GM23338 (cell line): ENCODE measurements at regions not wholly inside any gene's neighbourhood (a gene's known extent, or its start where the extent isn't known, plus 50 kb on each side); places are given as distances from the start of the nearest gene placed in this dataset.

Experiments
- EZH2 ChIP-seq: fragments of 200-600 bp; sonication (generic); IDR thresholded peaks from one replicate; pipeline ENCODE4 v1.8.0; 2017; ENCODE audit warnings: antibody characterized with exemption, mild to moderate bottlenecking, low read depth; ENCODE audit not compliant: unreplicated experiment
- EZH2phosphoT487 ChIP-seq: fragments of 200-600 bp; sonication (generic); IDR thresholded peaks from one replicate; pipeline ENCODE4 v1.8.1; 2018; ENCODE audit warnings: antibody characterized with exemption; ENCODE audit not compliant: unreplicated experiment
- TF ChIP-seq, protein P1 (sequence below), 2 experiments: fragments of 200-600 bp in 1 of 2; sonication (generic) in 1 of 2; conservative IDR thresholded peaks; 2 replicates each; pipeline versions ENCODE4 v1.5.1 to v1.6.1; 2016 to 2017; ENCODE audit warnings: antibody characterized with exemption in 2 of 2, low read depth in 2 of 2, mild to moderate bottlenecking in 2 of 2, moderate library complexity in 1 of 2

DNA sequence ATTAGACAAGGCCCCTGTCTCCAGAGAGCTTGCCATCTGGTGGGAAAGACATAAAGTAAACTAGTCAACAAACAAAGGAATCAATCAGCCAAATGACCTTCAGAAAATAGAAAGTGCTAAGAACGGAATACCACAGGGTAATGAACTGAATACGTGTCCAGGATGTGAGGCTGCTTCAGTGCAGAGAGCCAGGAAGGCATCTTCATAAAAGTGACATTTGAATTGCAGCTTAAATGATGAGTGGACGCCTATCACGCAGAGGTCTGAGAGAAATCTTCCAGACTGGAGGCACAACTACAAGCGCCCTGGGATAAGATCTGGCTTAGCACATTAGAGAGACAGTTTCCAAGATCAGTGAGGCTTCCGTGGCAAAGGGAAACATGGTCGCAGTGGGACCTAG is 574.1 kb upstream of the CDH8 start:
- TF ChIP-seq, protein P1, sequence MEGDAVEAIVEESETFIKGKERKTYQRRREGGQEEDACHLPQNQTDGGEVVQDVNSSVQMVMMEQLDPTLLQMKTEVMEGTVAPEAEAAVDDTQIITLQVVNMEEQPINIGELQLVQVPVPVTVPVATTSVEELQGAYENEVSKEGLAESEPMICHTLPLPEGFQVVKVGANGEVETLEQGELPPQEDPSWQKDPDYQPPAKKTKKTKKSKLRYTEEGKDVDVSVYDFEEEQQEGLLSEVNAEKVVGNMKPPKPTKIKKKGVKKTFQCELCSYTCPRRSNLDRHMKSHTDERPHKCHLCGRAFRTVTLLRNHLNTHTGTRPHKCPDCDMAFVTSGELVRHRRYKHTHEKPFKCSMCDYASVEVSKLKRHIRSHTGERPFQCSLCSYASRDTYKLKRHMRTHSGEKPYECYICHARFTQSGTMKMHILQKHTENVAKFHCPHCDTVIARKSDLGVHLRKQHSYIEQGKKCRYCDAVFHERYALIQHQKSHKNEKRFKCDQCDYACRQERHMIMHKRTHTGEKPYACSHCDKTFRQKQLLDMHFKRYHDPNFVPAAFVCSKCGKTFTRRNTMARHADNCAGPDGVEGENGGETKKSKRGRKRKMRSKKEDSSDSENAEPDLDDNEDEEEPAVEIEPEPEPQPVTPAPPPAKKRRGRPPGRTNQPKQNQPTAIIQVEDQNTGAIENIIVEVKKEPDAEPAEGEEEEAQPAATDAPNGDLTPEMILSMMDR (conservative IDR thresholded peaks at IDR 0.05; ENCODE audit: low read depth in 2 of 2) = no peak
- TF ChIP-seq EZH2phosphoT487 (no peak), EZH2 (no peak)
